GM23248 (cell line): ENCODE measurements at regions not wholly inside any gene's neighbourhood (a gene's known extent, or its start where the extent isn't known, plus 50 kb on each side); places are given as distances from the start of the nearest gene placed in this dataset.

Source experiments
- DNase-seq: peaks from one replicate; pipeline ENCODE4 v3.0.0-alpha.2; 2015
- H2AFZ ChIP-seq: fragments of 200-600 bp; sonication (generic); 2 replicates; pipeline ENCODE4 v1.6.1; 2016; ENCODE audit warnings: antibody characterized with exemption
- H3F3A ChIP-seq: fragments of 200-600 bp; sonication (generic); 2 replicates; pipeline ENCODE4 v1.6.1; 2016; ENCODE audit warnings: mild to moderate bottlenecking, antibody characterized with exemption, mixed run types; ENCODE audit not compliant: insufficient read depth
- H3K27ac ChIP-seq: fragments of 200-600 bp; sonication (generic); 2 replicates; pipeline ENCODE4 v1.5.1; 2016; ENCODE audit warnings: mild to moderate bottlenecking
- H3K27me3 ChIP-seq: fragments of 200-600 bp; sonication (generic); replicated peaks from 2 replicates; pipeline ENCODE4 v1.6.1; 2016; ENCODE audit warnings: mild to moderate bottlenecking; ENCODE audit not compliant: insufficient read depth
- H3K36me3 ChIP-seq: fragments of 200-600 bp; sonication (generic); 2 replicates; pipeline ENCODE4 v1.6.1; 2016; ENCODE audit warnings: low read depth, mild to moderate bottlenecking
- H3K4me1 ChIP-seq: fragments of 200-600 bp; sonication (generic); 2 replicates; pipeline ENCODE4 v1.6.1; 2016; ENCODE audit warnings: mild to moderate bottlenecking; ENCODE audit not compliant: insufficient read depth
- H3K4me2 ChIP-seq: fragments of 200-600 bp; sonication (generic); one replicate; pipeline ENCODE4 v1.6.1; 2016; ENCODE audit warnings: mild to moderate bottlenecking; ENCODE audit not compliant: unreplicated experiment
- H3K4me3 ChIP-seq: fragments of 200-600 bp; sonication (generic); 2 replicates; pipeline ENCODE4 v1.5.1; 2016; ENCODE audit warnings: mild to moderate bottlenecking
- H3K79me2 ChIP-seq: fragments of 200-600 bp; sonication (generic); 2 replicates; pipeline ENCODE4 v1.6.1; 2016; ENCODE audit warnings: mild to moderate bottlenecking; ENCODE audit not compliant: insufficient read depth
- H3K9ac ChIP-seq: fragments of 200-600 bp; sonication (generic); 2 replicates; pipeline ENCODE4 v1.6.1; 2016; ENCODE audit warnings: mild to moderate bottlenecking
- H3K9me2 ChIP-seq: fragments of 200-600 bp; sonication (generic); 2 replicates; pipeline ENCODE4 v1.6.1; 2016; ENCODE audit warnings: mixed run types, mild to moderate bottlenecking, moderate library complexity; ENCODE audit not compliant: insufficient read depth
- H3K9me3 ChIP-seq: fragments of 200-600 bp; sonication (generic); one replicate; pipeline ENCODE4 v1.6.1; 2017; ENCODE audit warnings: low read depth
- H4K20me1 ChIP-seq: fragments of 200-600 bp; sonication (generic); 2 replicates; pipeline ENCODE4 v1.6.0; 2016; ENCODE audit not compliant: insufficient read depth
- EZH2 ChIP-seq: fragments of 200-600 bp; sonication (generic); IDR thresholded peaks from 2 replicates; pipeline ENCODE4 v1.6.1; 2018; ENCODE audit warnings: antibody characterized with exemption, mild to moderate bottlenecking; ENCODE audit not compliant: insufficient read depth, poor library complexity, severe bottlenecking
- EZH2phosphoT487 ChIP-seq: fragments of 200-600 bp; sonication (generic); IDR thresholded peaks from 2 replicates; pipeline ENCODE4 v1.6.1; 2018; ENCODE audit warnings: antibody characterized with exemption, moderate library complexity, mild to moderate bottlenecking, low read depth; ENCODE audit not compliant: insufficient read depth
- WGBS, 2 experiments: methylation state at CpG; one replicate each; pipeline ENCODE4 v1.1.6; 2015 to 2017; ENCODE audit warnings: low lambda C conversion rate in 2 of 2, low coverage in 1 of 2; ENCODE audit errors: missing lambda C conversion rate in 2 of 2; 5-methylcytosine and 5-hydroxymethylcytosine counted together
- in situ Hi-C: fragments of 300-500 bp; cut with MboI; formaldehyde crosslinking; loops from 2 replicates; pipeline ENCODE4 v1.15.0; 2020

- no peak overlapping the region for H3K4me2 ChIP-seq
- no peak overlapping the region for H2AFZ ChIP-seq
- no peaks in the 10 kb centered on the region for H3K4me1 ChIP-seq
- no peaks in the 10 kb centered on the region for H3F3A ChIP-seq
- TF ChIP-seq EZH2phosphoT487, result no peak
- no peaks in the 10 kb centered on the region for H3K79me2 ChIP-seq
- no peaks in the 10 kb centered on the region for H3K9me3 ChIP-seq
- H3K4me3 ChIP-seq, result no peak overlapping the region
- no peak overlapping the region for H3K27ac ChIP-seq
- in situ Hi-C loops, result no loop called here
- DNase-seq, result no peak
- H4K20me1 ChIP-seq, result no peaks in the 10 kb centered on the region
- H3K9ac ChIP-seq, result no peak overlapping the region
- H3K36me3 ChIP-seq, result no peaks in the 10 kb centered on the region
- no peaks in the 10 kb centered on the region for H3K27me3 ChIP-seq
- no peaks in the 10 kb centered on the region for H3K9me2 ChIP-seq
These were observed 126.3 kb upstream of the POM121L12 start for GRCh38 chr7:52909131-52909530.

DNA sequence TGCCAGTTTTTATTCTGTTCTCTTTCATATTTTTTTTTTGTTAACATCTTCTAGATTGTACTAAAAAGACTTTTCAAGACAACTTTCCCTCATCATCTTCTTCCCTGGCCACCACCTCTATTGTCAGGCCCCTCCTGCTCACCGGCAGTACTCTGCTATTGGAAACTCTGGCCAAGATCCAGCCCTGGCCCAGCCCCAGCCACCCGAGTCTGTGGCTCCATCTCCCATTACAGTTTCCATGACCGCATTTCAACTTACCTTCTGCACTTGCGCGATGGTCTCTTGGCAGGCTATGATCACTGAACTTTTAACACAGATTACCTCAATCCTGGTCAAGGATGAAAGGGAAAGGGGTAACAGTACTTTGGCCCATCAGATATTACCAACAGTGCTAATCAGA, 137.7 kb upstream of the POM121L12 start:
- no peak overlapping the region for H3K27ac ChIP-seq
- H3K27me3 ChIP-seq, result no peaks in the 10 kb centered on the region
- H3K4me3 ChIP-seq, result no peak overlapping the region
- no peaks in the 10 kb centered on the region for H3K79me2 ChIP-seq
- no peak overlapping the region for H3K9ac ChIP-seq
- no peak for TF ChIP-seq EZH2
- no peak for TF ChIP-seq EZH2phosphoT487
- WGBS, 2 experiments, result 47 to 49% methylated on average over 5 of the region's 5 CpGs
- H3K36me3 ChIP-seq, result no peaks in the 10 kb centered on the region
- no peaks in the 10 kb centered on the region for H3K4me1 ChIP-seq
- H2AFZ ChIP-seq, result no peak overlapping the region
- in situ Hi-C loops, result no loop called here
- H3F3A ChIP-seq, result no peaks in the 10 kb centered on the region
- no peaks in the 10 kb centered on the region for H3K9me3 ChIP-seq
- DNase-seq, result no peak
- no peak overlapping the region for H3K4me2 ChIP-seq
- no peaks in the 10 kb centered on the region for H4K20me1 ChIP-seq
- no peaks in the 10 kb centered on the region for H3K9me2 ChIP-seq

GRCh38 chr7:52897288-52897687, 138.1 kb upstream of the POM121L12 start:
- 1 to 8% methylated on average over 5 of the region's 5 CpGs for WGBS, 2 experiments

GRCh38 chr7:52877240-52877639, 158.2 kb upstream of the POM121L12 start:
- H3K79me2 ChIP-seq, result no peaks in the 10 kb centered on the region
- DNase-seq, result no peak
- no peak overlapping the region for H3K4me3 ChIP-seq
- no peak overlapping the region for H3K27ac ChIP-seq
- no peak overlapping the region for H2AFZ ChIP-seq
- H4K20me1 ChIP-seq, result no peaks in the 10 kb centered on the region
- H3K4me1 ChIP-seq, result no peaks in the 10 kb centered on the region
- in situ Hi-C loops, result no loop called here
- no peaks in the 10 kb centered on the region for H3K36me3 ChIP-seq
- TF ChIP-seq EZH2phosphoT487 (no peak), EZH2 (no peak)
- no peaks in the 10 kb centered on the region for H3K9me3 ChIP-seq
- H3K27me3 ChIP-seq, result no peaks in the 10 kb centered on the region
- WGBS, 2 experiments, result 0 to 4% methylated on average over 2 of the region's 2 CpGs
- no peaks in the 10 kb centered on the region for H3K9me2 ChIP-seq
- H3K4me2 ChIP-seq, result no peak overlapping the region
- H3K9ac ChIP-seq, result no peak overlapping the region
- no peaks in the 10 kb centered on the region for H3F3A ChIP-seq

More at GRCh38 chr7:52897288-52897687, 138.1 kb upstream of the POM121L12 start:
- H3K9me3 ChIP-seq, result no peaks in the 10 kb centered on the region
- H3K27ac ChIP-seq, result no peak overlapping the region
- in situ Hi-C loops, result no loop called here
- DNase-seq, result no peak
- no peaks in the 10 kb centered on the region for H3K4me1 ChIP-seq
- H3K4me3 ChIP-seq, result no peak overlapping the region
- H3K27me3 ChIP-seq, result no peaks in the 10 kb centered on the region
- TF ChIP-seq EZH2 (no peak), EZH2phosphoT487 (no peak)
- no peak overlapping the region for H3K9ac ChIP-seq
- H3K79me2 ChIP-seq, result no peaks in the 10 kb centered on the region
- H3K9me2 ChIP-seq, result no peaks in the 10 kb centered on the region
- H3K36me3 ChIP-seq, result no peaks in the 10 kb centered on the region
- no peak overlapping the region for H3K4me2 ChIP-seq
- no peak overlapping the region for H2AFZ ChIP-seq
- H4K20me1 ChIP-seq, result no peaks in the 10 kb centered on the region
- no peaks in the 10 kb centered on the region for H3F3A ChIP-seq

DNA sequence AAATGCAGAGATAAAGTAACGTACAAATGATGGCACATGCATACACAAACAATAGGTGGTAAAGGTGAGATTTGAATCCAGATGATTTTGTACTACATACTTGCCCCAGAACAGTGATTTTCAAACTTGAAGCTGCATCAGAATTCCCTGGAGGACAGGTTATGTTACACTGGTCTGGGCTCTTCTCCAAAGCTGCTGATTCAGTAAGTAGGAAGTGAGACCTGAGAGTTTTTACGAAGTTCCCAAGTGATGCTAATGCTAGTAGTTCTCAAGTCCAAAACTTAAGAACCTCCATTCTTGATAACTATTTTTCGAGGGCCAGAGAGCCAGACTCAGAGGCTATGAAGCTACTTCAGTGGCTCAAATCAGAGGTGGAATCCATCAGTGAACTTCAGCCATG, 159.0 kb upstream of the POM121L12 start:
- Histone ChIP-seq H3K27ac (no peak overlapping the region), H2AFZ (no peak overlapping the region), H3K36me3 (no peaks in the 10 kb centered on the region), H3K4me1 (no peaks in the 10 kb centered on the region), H4K20me1 (no peaks in the 10 kb centered on the region), H3K4me2 (no peak overlapping the region), H3F3A (no peaks in the 10 kb centered on the region), H3K9me3 (no peaks in the 10 kb centered on the region), H3K9me2 (no peaks in the 10 kb centered on the region), H3K9ac (no peak overlapping the region), H3K27me3 (no peaks in the 10 kb centered on the region), H3K4me3 (no peak overlapping the region), H3K79me2 (no peaks in the 10 kb centered on the region)
- no peak for DNase-seq
- in situ Hi-C loops, result no loop called here
- TF ChIP-seq EZH2phosphoT487 (no peak), EZH2 (no peak)
- 4 to 8% methylated on average over 3 of the region's 3 CpGs for WGBS, 2 experiments
